NB4 (cell line): ENCODE measurements at regions not wholly inside any gene's neighbourhood (a gene's known extent, or its start where the extent isn't known, plus 50 kb on each side); places are given as distances from the start of the nearest gene placed in this dataset.

Source experiments
- CTCF ChIP-seq: IDR thresholded peaks from one replicate; pipeline ENCODE4 v1.5.1; 2012; ENCODE audit warnings: low read depth, low read length
- MAX ChIP-seq: IDR thresholded peaks from 2 replicates; pipeline ENCODE4 v1.6.1; 2011; ENCODE audit warnings: low read depth, low read length

- TF ChIP-seq CTCF: no peak
- TF ChIP-seq MAX: no peak
These were observed 276.4 kb downstream of the FOXL1 start for GRCh38 chr16:86854626-86855294.
